HCT116 (cell line): ENCODE measurements at regions not wholly inside any gene's neighbourhood (a gene's known extent, or its start where the extent isn't known, plus 50 kb on each side); places are given as distances from the start of the nearest gene placed in this dataset.
A peak's percentile ranks its signal among the peaks of the same experiment; 100 is the strongest.

Experiments
- ATAC-seq: fragments of 200-7000 bp; cut with Tn5 transposase; 2 replicates; pipeline ENCODE4 v1.9.1; 2020; ENCODE audit warnings: mild to moderate bottlenecking, moderate library complexity
- BruUV-seq: library from RNA; stranded (reverse); fragments of 400-500 nt; replicated peaks from 2 replicates; lab custom pipeline; 2021; lab: Mats Ljungman, UMichigan
- CTCF ChIA-PET: fragments of 300-600 bp; sonication (Branson Sonifier 250); formaldehyde crosslinking; loops from one replicate; lab custom pipeline; 2021; ENCODE audit warnings: antibody characterized with exemption; lab: Charles Lee
- POLR2A ChIA-PET: fragments of 300-600, 350-600 bp; sonication (Branson Sonifier 250); formaldehyde crosslinking; loops from one replicate; lab custom pipeline; 2021; ENCODE audit warnings: antibody characterized with exemption; lab: Charles Lee
- RAD21 ChIA-PET, 2 experiments: fragments of 300-600 bp; sonication (Branson Sonifier 250); formaldehyde crosslinking; loops; one replicate each; lab custom pipeline; 2023; ENCODE audit warnings: low total read pairs in 2 of 2; ENCODE audit not compliant: uncharacterized antibody in 2 of 2, unreplicated experiment in 2 of 2, low non-redundant PET in 1 of 2; lab: Charles Lee
- DNase-seq: peaks from one replicate; pipeline ENCODE4 v3.0.0-alpha.2; 2010; ENCODE audit warnings: low read depth, low spot score
- H2AFZ ChIP-seq: fragments of 200-600 bp; shearing (Covaris generic), sonication (generic); 2 replicates; pipeline ENCODE4 v1.6.1; 2017; ENCODE audit warnings: low read depth, mixed run types, mixed read lengths, antibody characterized with exemption, low read length; ENCODE audit not compliant: poor library complexity, severe bottlenecking
- H3K27ac ChIP-seq: 2 replicates; pipeline ENCODE4 v1.5.1; 2012; ENCODE audit warnings: low read depth, low read length
- H3K27me3 ChIP-seq: fragments of 200-600 bp; sonication (generic); 2 replicates; pipeline ENCODE4 v1.6.1; 2016; ENCODE audit warnings: mixed run types, low read length, mixed read lengths; ENCODE audit not compliant: insufficient read depth
- H3K36me3 ChIP-seq, 2 experiments: fragments of 200-500 bp in 1 of 2; fragments of 200-600 bp in 1 of 2; sonication (Bioruptor generic) in 1 of 2; sonication (generic) in 1 of 2; 2 replicates each; pipeline versions ENCODE4 v1.5.1 to v1.6.1; 2014 to 2016; ENCODE audit warnings: low read length in 2 of 2, inconsistent platforms in 1 of 2, mixed read lengths in 1 of 2, mixed run types in 1 of 2; ENCODE audit not compliant: insufficient read depth in 2 of 2, control insufficient read depth in 1 of 2
- H3K4me1 ChIP-seq, 2 experiments: fragments of 200-600 bp in 1 of 2; sonication (generic) in 1 of 2; 2 replicates each; pipeline versions ENCODE4 v1.5.1 to v1.6.1; 2012 to 2017; ENCODE audit warnings: low read length in 2 of 2, inconsistent platforms in 1 of 2, mild to moderate bottlenecking in 1 of 2, mixed read lengths in 1 of 2, mixed run types in 1 of 2, moderate library complexity in 1 of 2; ENCODE audit not compliant: insufficient read depth in 2 of 2, control insufficient read depth in 1 of 2
- H3K4me2 ChIP-seq: fragments of 200-600 bp; sonication (generic); 2 replicates; pipeline ENCODE4 v1.6.1; 2017; ENCODE audit warnings: mixed run types, low read length, mixed read lengths
- H3K4me3 ChIP-seq, 2 experiments: fragments of 200-600 bp in 1 of 2; sonication (generic) in 1 of 2; replicated peaks in 1 of 2; 2 replicates each; pipeline ENCODE4 v1.5.1; 2011 to 2016; ENCODE audit warnings: low read length in 2 of 2, control low read depth in 1 of 2, low read depth in 1 of 2, mild to moderate bottlenecking in 1 of 2, mixed read lengths in 1 of 2, mixed run types in 1 of 2
- H3K79me2 ChIP-seq: fragments of 200-600 bp; sonication (generic); 2 replicates; pipeline ENCODE4 v1.6.1; 2017; ENCODE audit warnings: mild to moderate bottlenecking, mixed run types, low read length, moderate library complexity, mixed read lengths; ENCODE audit not compliant: insufficient read depth
- H3K9ac ChIP-seq: fragments of 200-600 bp; sonication (generic); 2 replicates; pipeline ENCODE4 v1.6.1; 2016; ENCODE audit warnings: low read length, mixed read lengths
- H3K9me2 ChIP-seq: fragments of 200-600 bp; sonication (generic), shearing (Covaris generic); 2 replicates; pipeline ENCODE4 v1.6.1; 2017; ENCODE audit warnings: mixed run types, mild to moderate bottlenecking, moderate library complexity; ENCODE audit not compliant: insufficient read depth
- H3K9me3 ChIP-seq, 2 experiments: fragments of 200-500 bp in 1 of 2; fragments of 200-600 bp in 1 of 2; sonication (Bioruptor generic) in 1 of 2; sonication (generic) in 1 of 2; 2 replicates each; pipeline ENCODE4 v1.6.1; 2014 to 2017; ENCODE audit warnings: low read length in 2 of 2, mixed read lengths in 2 of 2, inconsistent platforms in 1 of 2, low read depth in 1 of 2, mild to moderate bottlenecking in 1 of 2, mixed run types in 1 of 2, moderate library complexity in 1 of 2; ENCODE audit not compliant: control insufficient read depth in 1 of 2, insufficient read depth in 1 of 2
- H4K20me1 ChIP-seq: fragments of 200-600 bp; sonication (generic), shearing (Covaris generic); 2 replicates; pipeline ENCODE4 v1.6.1; 2017; ENCODE audit warnings: mixed run types, mild to moderate bottlenecking, moderate library complexity; ENCODE audit not compliant: insufficient read depth
- CBX3 ChIP-seq: IDR thresholded peaks from 2 replicates; pipeline ENCODE4 v1.6.1; 2012; ENCODE audit warnings: low read depth
- CEBPB ChIP-seq: IDR thresholded peaks from 2 replicates; pipeline ENCODE4 v1.6.1; 2012; ENCODE audit warnings: low read depth
- EGR1 ChIP-seq: IDR thresholded peaks from 2 replicates; pipeline ENCODE4 v1.6.1; 2012; ENCODE audit warnings: low read depth
- ELF1 ChIP-seq: IDR thresholded peaks from 2 replicates; pipeline ENCODE4 v1.6.1; 2012; ENCODE audit warnings: low read depth, borderline replicate concordance
- EZH2 ChIP-seq: fragments of 200-600 bp; sonication (generic); IDR thresholded peaks from 2 replicates; pipeline ENCODE4 v1.6.1; 2017; ENCODE audit warnings: antibody characterized with exemption, mixed run types
- EZH2phosphoT487 ChIP-seq: fragments of 200-600 bp; IDR thresholded peaks from 2 replicates; pipeline ENCODE4 v1.6.1; 2018; ENCODE audit warnings: antibody characterized with exemption, borderline replicate concordance
- FOSL1 ChIP-seq: IDR thresholded peaks from 2 replicates; pipeline ENCODE4 v1.6.1; 2012; ENCODE audit warnings: low read depth
- POLR2A ChIP-seq: IDR thresholded peaks from 2 replicates; pipeline ENCODE4 v1.7.0; 2011; ENCODE audit warnings: borderline replicate concordance; ENCODE audit not compliant: insufficient read depth, insufficient read length; ENCODE audit errors: extremely low read depth
- POLR2AphosphoS5 ChIP-seq: IDR thresholded peaks from 2 replicates; pipeline ENCODE4 v1.6.1; 2011; ENCODE audit warnings: mild to moderate bottlenecking, low read depth, low read length, moderate library complexity
- SIN3A ChIP-seq: IDR thresholded peaks from 2 replicates; pipeline ENCODE4 v1.6.1; 2012; ENCODE audit warnings: low read depth
- SP1 ChIP-seq: IDR thresholded peaks from 2 replicates; pipeline ENCODE4 v1.6.1; 2012; ENCODE audit warnings: low read depth
- SRF ChIP-seq: IDR thresholded peaks from 2 replicates; pipeline ENCODE4 v1.6.1; 2012; ENCODE audit warnings: low read depth
- TCF7L2 ChIP-seq: IDR thresholded peaks from 2 replicates; pipeline ENCODE4 v1.7.0; 2011; ENCODE audit warnings: borderline replicate concordance, inconsistent platforms; ENCODE audit not compliant: insufficient read depth, insufficient read length; ENCODE audit errors: extremely low read depth
- YY1 ChIP-seq: IDR thresholded peaks from 2 replicates; pipeline ENCODE4 v1.6.1; 2011; ENCODE audit warnings: low read length, low read depth, moderate library complexity, mild to moderate bottlenecking; ENCODE audit not compliant: insufficient replicate concordance; ENCODE audit errors: extremely low read depth
- ZFX ChIP-seq: fragments of 450-650 bp; IDR thresholded peaks from 2 replicates; pipeline ENCODE4 v1.6.1; 2017
- ZNF274 ChIP-seq: fragments of 200-500 bp; sonication (Bioruptor generic); IDR thresholded peaks from 2 replicates; pipeline ENCODE4 v1.6.1; 2014; ENCODE audit warnings: mild to moderate bottlenecking, low read depth, low read length, inconsistent platforms
- intact Hi-C: fragments of 100-400 bp; cut with micrococcal nuclease; formaldehyde crosslinking; loops from 2 replicates; pipeline ENCODE4 v1.10.0; 2022
- TF ChIP-seq, protein P1 (sequence below): IDR thresholded peaks from 2 replicates; pipeline ENCODE4 v1.6.1; 2012
- TF ChIP-seq, protein P2 (sequence below), 3 experiments: fragments of 200-600 bp in 1 of 3; sonication (generic) in 1 of 3; IDR thresholded peaks in 2 of 3; conservative IDR thresholded peaks in 1 of 3; 2 replicates each; pipeline ENCODE4 v1.5.1; 2012 to 2017; ENCODE audit warnings: low read depth in 2 of 3, low read length in 2 of 3, antibody characterized with exemption in 1 of 3, borderline replicate concordance in 1 of 3, control low read depth in 1 of 3, mild to moderate bottlenecking in 1 of 3, mixed read lengths in 1 of 3, mixed run types in 1 of 3, moderate library complexity in 1 of 3; ENCODE audit not compliant: insufficient read depth in 1 of 3
- TF ChIP-seq, protein P3 (sequence below): IDR thresholded peaks from 2 replicates; pipeline ENCODE4 v1.6.1; 2011; ENCODE audit warnings: mild to moderate bottlenecking, low read length, moderate library complexity; ENCODE audit not compliant: insufficient replicate concordance; ENCODE audit errors: extremely low read depth

DNA sequence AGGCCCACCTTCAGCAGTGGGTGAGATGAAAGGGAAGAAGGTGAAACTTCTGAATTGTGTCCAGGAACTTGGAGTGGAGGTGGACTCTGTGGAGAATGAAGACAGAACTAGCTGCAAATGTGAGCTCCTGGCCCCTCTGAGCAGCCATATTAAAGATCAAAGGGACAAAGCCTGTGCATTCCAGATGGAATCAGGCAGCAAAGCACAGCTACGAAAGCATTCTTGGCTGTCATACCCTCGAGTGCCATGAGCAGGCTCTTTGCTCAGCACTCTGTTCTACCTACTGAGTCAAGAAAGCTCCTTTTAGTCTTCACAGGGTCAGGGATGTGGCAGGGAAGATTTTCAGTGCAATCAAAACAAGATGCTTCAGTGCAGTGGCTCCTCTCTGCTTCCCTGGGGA, 86.3 kb upstream of the TSPAN2 start:
- Histone ChIP-seq H2AFZ (no peak overlapping the region), H3K9me2 (no peaks in the 10 kb centered on the region), H3K9ac (no peak overlapping the region), H3K79me2 (no peaks in the 10 kb centered on the region), H4K20me1 (no peaks in the 10 kb centered on the region), H3K4me1 (peaks cover 14 to 21% of the 10 kb centered on the region in 2 experiments), H3K27me3 (no peaks in the 10 kb centered on the region; the same call in 1 of the 2 replicates), H3K27ac (no peak overlapping the region), H3K4me3 (no peak overlapping the region), H3K36me3 (no peaks in the 10 kb centered on the region), H3K4me2 (no peak overlapping the region), H3K9me3 (no peaks in the 10 kb centered on the region)
- no peak for ATAC-seq
- no TSS peak for BruUV-seq
- DNase-seq: no peak
- intact Hi-C loops: no loop called here
- RAD21 ChIA-PET: no interaction called here
- TF ChIP-seq POLR2AphosphoS5 (no peak), TCF7L2 (peak; percentile 28)
- CTCF ChIA-PET: interaction anchor here (0.6 kb wide), 1 partner anchor 37 kb away, joined by 3 read pairs; no protein-coding TSS in a partner anchor
- POLR2A ChIA-PET: no interaction called here

DNA sequence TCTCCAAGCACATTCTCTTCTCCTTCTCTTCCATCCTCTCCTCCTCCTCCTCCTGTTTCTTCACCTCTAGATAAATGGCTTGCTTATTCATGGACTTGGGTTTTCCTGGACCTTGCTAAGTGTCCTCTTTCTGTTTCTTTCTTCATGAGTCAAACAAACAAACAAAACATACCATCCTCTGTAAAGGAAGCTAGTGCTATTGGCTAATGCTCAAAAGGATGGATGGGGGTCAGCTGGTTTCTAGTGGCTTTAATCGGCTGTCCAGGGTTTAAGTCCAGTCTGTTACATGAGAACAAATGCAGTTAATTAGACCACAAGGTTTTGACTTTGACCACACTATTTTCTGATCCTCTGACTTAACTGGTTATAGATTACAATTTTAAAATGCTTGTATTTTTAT, 83.8 kb upstream of the TSPAN2 start:
- BruUV-seq: no TSS peak
- H3K79me2 ChIP-seq: no peaks in the 10 kb centered on the region
- intact Hi-C loops: no loop called here
- TF ChIP-seq ELF1 (no peak), YY1 (no peak), CEBPB (no peak), SP1 (no peak), ZFX (no peak), ZNF274 (no peak), EGR1 (no peak), POLR2A (no peak), SIN3A (no peak), SRF (no peak), CBX3 (no peak), EZH2phosphoT487 (no peak), FOSL1 (no peak), EZH2 (no peak)
- TF ChIP-seq, protein P1, sequence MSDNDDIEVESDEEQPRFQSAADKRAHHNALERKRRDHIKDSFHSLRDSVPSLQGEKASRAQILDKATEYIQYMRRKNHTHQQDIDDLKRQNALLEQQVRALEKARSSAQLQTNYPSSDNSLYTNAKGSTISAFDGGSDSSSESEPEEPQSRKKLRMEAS: no peak
- TF ChIP-seq, protein P2, sequence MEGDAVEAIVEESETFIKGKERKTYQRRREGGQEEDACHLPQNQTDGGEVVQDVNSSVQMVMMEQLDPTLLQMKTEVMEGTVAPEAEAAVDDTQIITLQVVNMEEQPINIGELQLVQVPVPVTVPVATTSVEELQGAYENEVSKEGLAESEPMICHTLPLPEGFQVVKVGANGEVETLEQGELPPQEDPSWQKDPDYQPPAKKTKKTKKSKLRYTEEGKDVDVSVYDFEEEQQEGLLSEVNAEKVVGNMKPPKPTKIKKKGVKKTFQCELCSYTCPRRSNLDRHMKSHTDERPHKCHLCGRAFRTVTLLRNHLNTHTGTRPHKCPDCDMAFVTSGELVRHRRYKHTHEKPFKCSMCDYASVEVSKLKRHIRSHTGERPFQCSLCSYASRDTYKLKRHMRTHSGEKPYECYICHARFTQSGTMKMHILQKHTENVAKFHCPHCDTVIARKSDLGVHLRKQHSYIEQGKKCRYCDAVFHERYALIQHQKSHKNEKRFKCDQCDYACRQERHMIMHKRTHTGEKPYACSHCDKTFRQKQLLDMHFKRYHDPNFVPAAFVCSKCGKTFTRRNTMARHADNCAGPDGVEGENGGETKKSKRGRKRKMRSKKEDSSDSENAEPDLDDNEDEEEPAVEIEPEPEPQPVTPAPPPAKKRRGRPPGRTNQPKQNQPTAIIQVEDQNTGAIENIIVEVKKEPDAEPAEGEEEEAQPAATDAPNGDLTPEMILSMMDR (IDR thresholded peaks at IDR 0.05 in 2 of 3, conservative IDR thresholded peaks at IDR 0.05 in 1 of 3; ENCODE audit: borderline replicate concordance in 1 of 3, insufficient read depth in 1 of 3, low read depth in 2 of 3, low read length in 2 of 3): no peak
- TF ChIP-seq, protein P3, sequence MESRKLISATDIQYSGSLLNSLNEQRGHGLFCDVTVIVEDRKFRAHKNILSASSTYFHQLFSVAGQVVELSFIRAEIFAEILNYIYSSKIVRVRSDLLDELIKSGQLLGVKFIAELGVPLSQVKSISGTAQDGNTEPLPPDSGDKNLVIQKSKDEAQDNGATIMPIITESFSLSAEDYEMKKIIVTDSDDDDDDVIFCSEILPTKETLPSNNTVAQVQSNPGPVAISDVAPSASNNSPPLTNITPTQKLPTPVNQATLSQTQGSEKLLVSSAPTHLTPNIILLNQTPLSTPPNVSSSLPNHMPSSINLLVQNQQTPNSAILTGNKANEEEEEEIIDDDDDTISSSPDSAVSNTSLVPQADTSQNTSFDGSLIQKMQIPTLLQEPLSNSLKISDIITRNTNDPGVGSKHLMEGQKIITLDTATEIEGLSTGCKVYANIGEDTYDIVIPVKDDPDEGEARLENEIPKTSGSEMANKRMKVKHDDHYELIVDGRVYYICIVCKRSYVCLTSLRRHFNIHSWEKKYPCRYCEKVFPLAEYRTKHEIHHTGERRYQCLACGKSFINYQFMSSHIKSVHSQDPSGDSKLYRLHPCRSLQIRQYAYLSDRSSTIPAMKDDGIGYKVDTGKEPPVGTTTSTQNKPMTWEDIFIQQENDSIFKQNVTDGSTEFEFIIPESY: no peak

More for the DNA sequence above, 83.8 kb upstream of the TSPAN2 start:
- H3K4me3 ChIP-seq: no peak overlapping the region
- no peak overlapping the region for H3K9ac ChIP-seq
- H3K4me2 ChIP-seq: no peak overlapping the region
- POLR2A ChIA-PET: no interaction called here
- H3K9me2 ChIP-seq: no peaks in the 10 kb centered on the region
- RAD21 ChIA-PET: no interaction called here
- no peaks in the 10 kb centered on the region for H3K36me3 ChIP-seq
- H3K4me1 ChIP-seq: peaks cover 0 to 18% of the 10 kb centered on the region in 2 experiments; a peak in 2 of 4 replicates
- no peak overlapping the region for H3K27ac ChIP-seq
- H4K20me1 ChIP-seq: no peaks in the 10 kb centered on the region
- no peaks in the 10 kb centered on the region for H3K9me3 ChIP-seq
- no peak overlapping the region for H2AFZ ChIP-seq
- no peaks in the 10 kb centered on the region; the same call in 1 of the 2 replicates for H3K27me3 ChIP-seq
- DNase-seq (no peak), ATAC-seq (no peak)
- CTCF ChIA-PET: interaction anchor here (0.9 kb wide), 1 partner anchor 9 kb away, joined by 3 read pairs; no protein-coding TSS in a partner anchor
